GM18870 (cell line): ENCODE measurements at regions not wholly inside any gene's neighbourhood (a gene's known extent, or its start where the extent isn't known, plus 50 kb on each side); places are given as distances from the start of the nearest gene placed in this dataset.

Source experiments
- ATAC-seq: cut with Tn5 transposase; IDR thresholded peaks from one replicate; pipeline ENCODE4 v1.9.1; 2021; ENCODE audit warnings: moderate library complexity; ENCODE audit not compliant: unreplicated experiment

- ATAC-seq: no peak
Observed at GRCh38 chr11:104661901-104662300, 236.4 kb downstream of the CASP12 start.

GRCh38 chr11:104661471-104661870 is 236.8 kb downstream of the CASP12 start:
- ATAC-seq: no peak

DNA sequence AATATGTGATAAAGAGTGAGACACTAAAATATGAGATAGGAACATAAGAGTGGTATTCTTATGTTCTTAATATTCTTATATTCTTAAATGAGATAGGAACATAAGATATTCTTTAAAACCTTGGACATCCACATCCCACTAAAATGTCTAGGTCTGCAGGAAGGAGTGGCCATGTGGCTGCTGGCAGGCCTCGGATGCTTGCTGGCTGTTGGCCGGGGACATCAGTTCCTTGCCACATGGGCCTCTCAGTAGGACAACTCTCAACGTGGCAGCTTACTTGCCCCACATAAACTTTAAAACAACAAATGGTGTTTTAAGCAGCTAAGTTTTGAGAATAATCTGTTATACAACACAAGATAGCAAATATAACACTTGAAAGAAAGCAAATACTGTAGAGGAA is 240.1 kb downstream of the CASP12 start:
- ATAC-seq: no peak

DNA sequence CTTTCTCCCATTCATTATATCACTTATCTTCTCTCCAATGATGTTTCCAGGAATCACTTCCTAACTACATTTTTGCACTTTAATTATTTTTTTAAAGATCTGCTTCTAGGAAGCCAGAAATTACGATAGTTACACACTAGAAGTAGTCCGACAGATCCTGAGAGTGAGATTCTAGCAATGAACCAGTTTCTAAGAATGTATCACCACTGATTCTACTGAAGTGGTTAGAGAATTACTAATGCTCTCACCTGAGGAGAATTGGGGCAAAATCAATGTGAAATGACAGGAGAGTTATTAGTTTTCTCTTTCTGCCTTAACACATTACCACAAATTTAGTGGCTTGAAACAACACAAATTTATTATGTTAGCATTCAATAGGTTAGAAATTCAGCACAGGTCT is 241.2 kb downstream of the CASP12 start:
- no peak for ATAC-seq

GRCh38 chr11:104655066-104655465 is 243.2 kb downstream of the CASP12 start:
- ATAC-seq: no peak

GRCh38 chr11:104654181-104654813 is 244.0 kb downstream of the CASP12 start:
- ATAC-seq: no peak

DNA sequence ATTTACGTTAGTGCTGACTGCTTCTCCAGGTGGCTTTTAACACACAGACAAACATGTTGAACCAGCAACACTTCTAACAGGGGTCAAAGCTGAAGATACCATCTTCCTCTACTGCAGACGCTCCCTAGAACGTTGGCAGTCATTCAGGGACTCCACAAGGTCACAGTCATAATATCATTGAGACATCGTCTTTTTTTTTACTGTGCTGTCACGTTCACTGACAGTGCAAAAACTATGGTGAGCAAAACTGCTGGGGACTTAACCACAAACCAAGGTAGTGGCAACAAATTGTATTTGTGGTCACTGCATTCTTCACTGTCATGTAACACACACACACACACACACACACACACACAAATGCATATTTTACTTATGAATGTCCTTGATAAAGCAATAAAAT is 244.9 kb downstream of the CASP12 start:
- no peak for ATAC-seq

- no peak for ATAC-seq
Observed at GRCh38 chr11:104652996-104653395, 245.3 kb downstream of the CASP12 start.

- no peak for ATAC-seq
Observed at GRCh38 chr11:104650234-104650633, 248.0 kb downstream of the CASP12 start.

DNA sequence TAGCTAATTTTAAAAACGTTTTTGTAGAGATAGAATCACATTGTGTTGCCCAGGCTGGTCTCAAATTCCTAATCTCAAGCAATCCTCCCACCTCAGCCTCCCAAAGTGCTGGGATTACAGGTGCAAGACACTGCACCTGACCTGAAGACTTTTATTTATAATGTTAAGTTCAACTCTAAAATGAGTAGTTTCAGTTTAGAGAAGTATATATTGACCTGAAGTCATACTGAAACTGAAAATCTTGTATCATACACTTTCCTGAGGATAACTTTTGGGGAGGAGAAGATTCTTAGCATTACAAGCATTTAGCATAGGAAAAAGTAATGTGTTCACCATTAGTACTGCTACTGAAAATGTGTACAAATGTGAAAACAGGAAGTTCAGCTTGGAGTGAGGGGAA is 249.3 kb downstream of the CASP12 start:
- no peak for ATAC-seq

- no peak for ATAC-seq
Observed at GRCh38 chr11:104645261-104646222, 252.7 kb downstream of the CASP12 start.

DNA sequence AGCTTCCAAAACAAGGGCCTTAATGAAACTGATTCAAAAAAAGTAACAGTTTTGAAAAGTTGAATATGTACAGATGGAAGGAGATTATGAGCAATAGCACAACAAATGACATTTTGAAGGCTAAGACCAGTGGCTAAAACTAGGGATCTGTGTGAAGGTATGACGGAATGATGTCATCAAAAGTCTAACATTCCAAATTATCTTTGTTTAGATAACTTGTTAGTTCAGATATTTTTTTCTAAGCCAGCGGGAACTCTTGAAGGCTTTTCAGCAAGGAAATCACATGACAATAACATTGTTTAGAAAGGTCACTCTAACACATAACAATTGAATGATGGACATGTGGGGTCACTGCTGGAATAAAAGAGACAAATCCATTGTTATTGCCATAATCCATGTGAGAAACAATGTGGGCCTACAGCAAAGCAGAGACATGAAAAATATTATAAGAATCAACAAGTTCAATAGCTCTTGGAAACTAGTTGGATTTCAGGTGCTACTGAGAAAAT is 260.5 kb downstream of the CASP12 start:
- ATAC-seq: no peak

DNA sequence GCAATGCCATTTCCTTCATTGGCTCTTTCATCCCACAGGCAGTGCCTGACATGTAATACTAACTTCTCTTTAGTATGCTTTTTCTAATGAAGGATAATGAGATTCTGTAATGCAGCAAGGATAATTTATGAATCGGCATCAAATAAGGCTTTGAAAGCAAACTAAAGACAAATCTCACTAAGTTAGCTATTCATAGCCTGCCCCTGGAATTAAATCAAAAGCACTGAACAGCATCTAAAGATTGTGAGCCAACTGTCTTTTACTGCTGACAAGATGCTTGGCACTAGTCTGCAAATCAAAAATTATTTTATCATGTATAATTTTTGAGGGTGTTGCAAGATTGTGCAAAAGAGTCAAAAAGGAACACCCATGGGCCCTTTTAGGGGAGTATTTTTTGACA is 265.0 kb downstream of the CASP12 start:
- ATAC-seq: no peak

GRCh38 chr11:104630352-104630751 is 267.9 kb downstream of the CASP12 start:
- ATAC-seq: no peak

DNA sequence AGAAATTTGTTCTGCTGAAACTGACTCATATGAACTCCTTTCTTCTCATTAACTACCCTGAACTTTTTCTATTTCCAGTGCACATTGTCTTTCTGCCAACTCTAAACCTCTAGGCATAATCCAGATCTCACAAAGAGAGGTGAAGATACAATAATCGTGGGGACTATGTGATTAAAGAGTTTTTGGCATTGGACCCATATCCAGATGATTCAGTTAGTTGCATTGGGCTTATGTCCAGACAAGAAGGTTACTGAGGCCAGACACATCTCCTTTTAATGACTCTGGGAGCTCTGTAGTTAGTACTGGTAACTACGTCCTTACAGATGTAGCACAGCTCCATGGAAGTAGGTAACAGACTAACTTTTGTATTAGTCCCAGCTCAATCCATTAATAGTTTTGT is 273.0 kb downstream of the CASP12 start:
- no peak for ATAC-seq

DNA sequence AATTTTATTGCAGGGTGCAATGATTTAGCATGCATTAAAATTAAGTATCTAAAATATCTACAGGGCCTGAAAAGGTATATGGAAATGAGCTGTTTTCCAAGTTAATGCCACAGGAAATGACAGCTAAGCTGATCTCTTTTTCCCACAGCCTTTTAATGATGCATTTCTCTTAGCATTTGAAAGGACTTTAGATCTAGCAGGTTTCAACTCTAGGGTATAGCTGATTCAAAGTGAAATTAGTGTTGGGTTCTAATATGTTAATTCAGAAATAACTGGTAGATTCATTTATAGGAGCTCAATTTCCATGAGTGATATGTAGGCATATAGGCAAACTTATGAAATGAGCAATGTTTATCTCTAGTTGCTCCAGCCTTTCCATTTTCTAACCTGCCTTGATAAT is 274.2 kb downstream of the CASP12 start:
- ATAC-seq: no peak

- ATAC-seq: no peak
Observed at GRCh38 chr11:104623518-104623917, 274.7 kb downstream of the CASP12 start.

GRCh38 chr11:104620991-104621390 is 277.3 kb downstream of the CASP12 start:
- no peak for ATAC-seq

- ATAC-seq: no peak
Observed at GRCh38 chr11:104619751-104620150, 278.5 kb downstream of the CASP12 start.

- ATAC-seq: no peak
Observed at GRCh38 chr11:104618954-104619353, 279.3 kb downstream of the CASP12 start.

GRCh38 chr11:104614961-104615360 is 283.3 kb downstream of the CASP12 start:
- no peak for ATAC-seq

DNA sequence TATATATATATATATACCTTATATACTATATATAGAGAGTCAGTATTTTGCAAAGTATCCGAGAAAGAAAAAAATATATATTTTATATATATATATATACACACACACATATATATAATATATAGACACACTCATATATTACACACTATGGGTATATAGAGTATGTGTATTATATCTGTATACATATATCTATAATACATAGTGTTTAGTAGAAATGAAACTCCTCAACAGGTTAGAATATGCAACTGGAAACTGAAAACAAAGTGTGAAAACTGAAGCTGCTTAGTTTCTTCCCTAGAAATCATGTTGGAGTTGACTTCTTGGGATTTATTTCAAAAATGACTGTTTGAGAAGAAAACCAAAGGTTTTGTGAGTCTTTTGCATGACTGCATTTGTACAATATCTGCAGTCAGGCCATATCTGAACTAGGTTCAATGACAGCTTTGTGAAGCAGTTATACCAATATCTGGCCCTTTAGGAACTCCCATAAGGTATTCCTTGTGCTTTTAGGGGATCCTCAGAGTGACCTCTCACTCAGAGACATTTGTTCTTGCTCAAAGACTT is 284.1 kb downstream of the CASP12 start:
- ATAC-seq: no peak
